HEK293 (cell line): ENCODE measurements at regions not wholly inside any gene's neighbourhood (a gene's known extent, or its start where the extent isn't known, plus 50 kb on each side); places are given as distances from the start of the nearest gene placed in this dataset.

Source experiments
- CTCF ChIA-PET: fragments of 350-600 bp; formaldehyde crosslinking; extraction: SDS; loops from one replicate; lab custom pipeline; 2021; ENCODE audit warnings: antibody characterized with exemption; lab: Yijun Ruan, JAX
- POLR2A ChIA-PET: fragments of 300-600 bp; formaldehyde crosslinking; extraction: SDS; loops from one replicate; lab custom pipeline; 2020; ENCODE audit warnings: antibody characterized with exemption, inconsistent platforms; lab: Yijun Ruan, JAX
- H3K27ac ChIP-seq: fragments of 200-500 bp; sonication (Bioruptor generic); 2 replicates; pipeline ENCODE4 v1.5.1; 2014; ENCODE audit warnings: low read depth, low read length, control low read depth, inconsistent platforms; ENCODE audit errors: extremely low read depth
- H3K36me3 ChIP-seq, 2 experiments: fragments of 200-500 bp in 1 of 2; sonication (Bioruptor generic) in 1 of 2; 1 replicate in 1 of 2; 2 replicates in 1 of 2; pipeline ENCODE4 v1.5.1; 2014 to 2017; ENCODE audit warnings: inconsistent platforms in 2 of 2, low read length in 2 of 2; ENCODE audit not compliant: control insufficient read depth in 2 of 2, insufficient read depth in 1 of 2
- H3K4me1 ChIP-seq: fragments of 200-500 bp; sonication (Bioruptor generic); 2 replicates; pipeline ENCODE4 v1.5.1; 2014; ENCODE audit warnings: mild to moderate bottlenecking, low read length, inconsistent platforms; ENCODE audit not compliant: control insufficient read depth, insufficient read depth
- H3K4me3 ChIP-seq: 2 replicates; pipeline ENCODE4 v1.5.1; 2011; ENCODE audit warnings: low read depth, mild to moderate bottlenecking, control low read depth, low read length, moderate library complexity
- H3K9me3 ChIP-seq: fragments of 200-500 bp; sonication (Bioruptor generic); 2 replicates; pipeline ENCODE4 v1.5.1; 2014; ENCODE audit warnings: low read depth, low read length, inconsistent platforms; ENCODE audit not compliant: control insufficient read depth, insufficient read depth
- BCL11A ChIP-seq: fragments of 450-650 bp; formaldehyde crosslinking; IDR thresholded peaks from 2 replicates; pipeline ENCODE4 v1.5.1; 2016; ENCODE audit warnings: low read depth, missing biosample characterization, missing genetic modification characterization
- GLIS2 ChIP-seq: fragments of 450-650 bp; formaldehyde crosslinking; IDR thresholded peaks from 2 replicates; pipeline ENCODE4 v1.5.1; 2016; ENCODE audit warnings: missing biosample characterization, missing genetic modification characterization
- PRDM4 ChIP-seq: fragments of 450-650 bp; formaldehyde crosslinking; IDR thresholded peaks from 2 replicates; pipeline ENCODE4 v1.5.1; 2017; ENCODE audit warnings: missing biosample characterization, missing genetic modification characterization
- SCRT1 ChIP-seq: fragments of 450-650 bp; formaldehyde crosslinking; IDR thresholded peaks from 2 replicates; pipeline ENCODE4 v1.5.1; 2016; ENCODE audit warnings: missing biosample characterization, missing genetic modification characterization, borderline replicate concordance
- TCF7L2 ChIP-seq: IDR thresholded peaks from 2 replicates; pipeline ENCODE4 v1.6.1; 2011; ENCODE audit warnings: low read depth, mild to moderate bottlenecking, inconsistent platforms, low read length, moderate library complexity, borderline replicate concordance
- TSHZ1 ChIP-seq: fragments of 450-650 bp; formaldehyde crosslinking; IDR thresholded peaks from 2 replicates; pipeline ENCODE4 v1.5.1; 2016; ENCODE audit warnings: missing biosample characterization, missing genetic modification characterization, borderline replicate concordance
- ZNF121 ChIP-seq: fragments of 450-650 bp; formaldehyde crosslinking; IDR thresholded peaks from 2 replicates; pipeline ENCODE4 v1.5.1; 2016; ENCODE audit warnings: missing biosample characterization, missing genetic modification characterization
- ZNF140 ChIP-seq: fragments of 450-650 bp; formaldehyde crosslinking; IDR thresholded peaks from 2 replicates; pipeline ENCODE4 v1.5.1; 2016; ENCODE audit warnings: missing biosample characterization, missing genetic modification characterization
- ZNF169 ChIP-seq: fragments of 450-650 bp; formaldehyde crosslinking; IDR thresholded peaks from 2 replicates; pipeline ENCODE4 v1.5.1; 2016; ENCODE audit warnings: missing biosample characterization, missing genetic modification characterization
- ZNF19 ChIP-seq: fragments of 450-650 bp; formaldehyde crosslinking; IDR thresholded peaks from 2 replicates; pipeline ENCODE4; 2016; ENCODE audit warnings: missing biosample characterization, missing genetic modification characterization, low read depth
- ZNF214 ChIP-seq: fragments of 450-650 bp; formaldehyde crosslinking; IDR thresholded peaks from 2 replicates; pipeline ENCODE4 v1.5.1; 2017; ENCODE audit warnings: missing biosample characterization, mild to moderate bottlenecking, missing genetic modification characterization, borderline replicate concordance
- ZNF223 ChIP-seq: fragments of 450-650 bp; formaldehyde crosslinking; IDR thresholded peaks from 2 replicates; pipeline ENCODE4 v1.5.1; 2016; ENCODE audit warnings: missing biosample characterization, missing genetic modification characterization
- ZNF239 ChIP-seq: fragments of 450-650 bp; formaldehyde crosslinking; IDR thresholded peaks from 2 replicates; pipeline ENCODE4 v1.5.1; 2016; ENCODE audit warnings: missing biosample characterization, missing genetic modification characterization
- ZNF518A ChIP-seq: fragments of 450-650 bp; formaldehyde crosslinking; conservative IDR thresholded peaks from 2 replicates; pipeline ENCODE4 v1.5.1; 2016; ENCODE audit warnings: low read depth, missing biosample characterization, missing genetic modification characterization
- ZNF580 ChIP-seq: fragments of 450-650 bp; formaldehyde crosslinking; IDR thresholded peaks from 2 replicates; pipeline ENCODE4 v1.5.1; 2016; ENCODE audit warnings: missing biosample characterization, missing genetic modification characterization
- ZNF701 ChIP-seq: fragments of 450-650 bp; formaldehyde crosslinking; IDR thresholded peaks from 2 replicates; pipeline ENCODE4 v1.5.1; 2016; ENCODE audit warnings: missing biosample characterization, missing genetic modification characterization
- ZSCAN16 ChIP-seq: fragments of 450-650 bp; formaldehyde crosslinking; IDR thresholded peaks from 2 replicates; pipeline ENCODE4 v1.5.1; 2016; ENCODE audit warnings: missing biosample characterization, missing genetic modification characterization
- ZXDB ChIP-seq: fragments of 450-650 bp; formaldehyde crosslinking; IDR thresholded peaks from 2 replicates; pipeline ENCODE4 v1.5.1; 2016; ENCODE audit warnings: missing biosample characterization, missing genetic modification characterization

GRCh38 chr2:106983305-106983704, 97.3 kb upstream of the ST6GAL2 start:
- POLR2A ChIA-PET: no interaction called here
- H3K27ac ChIP-seq: no peak overlapping the region
- no peaks in the 10 kb centered on the region for H3K36me3 ChIP-seq
- no peak overlapping the region for H3K4me3 ChIP-seq
- H3K4me1 ChIP-seq: no peaks in the 10 kb centered on the region
- TF ChIP-seq ZNF140: no peak
- TF ChIP-seq ZNF214: no peak
- TF ChIP-seq TCF7L2: no peak
- TF ChIP-seq ZNF518A (tag by site-specific recombination): no peak
- no peak for TF ChIP-seq GLIS2
- TF ChIP-seq ZSCAN16 (tag by site-specific recombination): no peak
- no peak for TF ChIP-seq ZXDB (tag by site-specific recombination)
- TF ChIP-seq PRDM4 (tag by site-specific recombination): no peak
- no peak for TF ChIP-seq ZNF19 (tag by site-specific recombination)
- no peak for TF ChIP-seq ZNF239 (tag by site-specific recombination)
- no peak for TF ChIP-seq ZNF701 (tag by site-specific recombination)
- no peak for TF ChIP-seq ZNF580 (tag by site-specific recombination)
- no peak for TF ChIP-seq SCRT1 (tag by site-specific recombination)
- TF ChIP-seq BCL11A (tag by site-specific recombination): no peak
- no peak for TF ChIP-seq ZNF223 (tag by site-specific recombination)
- no peak for TF ChIP-seq TSHZ1 (tag by site-specific recombination)
- TF ChIP-seq ZNF121 (tag by site-specific recombination): no peak
- TF ChIP-seq ZNF169 (tag by site-specific recombination): no peak
- no peaks in the 10 kb centered on the region for H3K9me3 ChIP-seq
- CTCF ChIA-PET: no interaction called here
